VCaP (cell line): ENCODE measurements at regions not wholly inside any gene's neighbourhood (a gene's known extent, or its start where the extent isn't known, plus 50 kb on each side); places are given as distances from the start of the nearest gene placed in this dataset.

Source experiments
- H3K27ac ChIP-seq: fragments of 450-650 bp; 2 replicates; pipeline ENCODE4 v1.5.1; 2017
- CTCF ChIP-seq: fragments of 450-650 bp; conservative IDR thresholded peaks from 2 replicates; pipeline ENCODE4 v1.5.1; 2017; ENCODE audit warnings: mild to moderate bottlenecking, moderate library complexity

- TF ChIP-seq CTCF: no peak
- H3K27ac ChIP-seq: no peak overlapping the region
Measured at GRCh38 chr2:138333677-138334076, 167.9 kb upstream of the SPOPL start.

DNA sequence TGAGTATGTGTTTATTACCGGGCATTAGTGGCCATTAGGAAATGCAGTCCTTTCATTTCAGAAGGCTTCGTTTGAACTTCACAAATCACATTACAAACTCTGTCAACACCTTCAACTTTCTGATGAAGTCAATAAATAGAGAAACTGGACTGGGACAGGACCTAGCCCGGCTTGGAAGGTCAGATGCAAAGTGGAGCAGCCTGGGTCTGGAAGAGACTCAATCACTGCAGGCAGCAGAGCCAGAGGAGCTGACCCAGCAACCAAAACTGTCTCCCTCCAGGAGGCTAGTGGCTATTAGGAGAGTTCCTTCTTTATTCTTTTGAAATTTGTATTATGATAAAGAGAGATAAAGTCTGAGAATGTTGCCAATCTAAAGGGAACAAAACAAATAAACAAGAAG is 167.2 kb upstream of the SPOPL start:
- no peak for TF ChIP-seq CTCF
- H3K27ac ChIP-seq: no peak overlapping the region

DNA sequence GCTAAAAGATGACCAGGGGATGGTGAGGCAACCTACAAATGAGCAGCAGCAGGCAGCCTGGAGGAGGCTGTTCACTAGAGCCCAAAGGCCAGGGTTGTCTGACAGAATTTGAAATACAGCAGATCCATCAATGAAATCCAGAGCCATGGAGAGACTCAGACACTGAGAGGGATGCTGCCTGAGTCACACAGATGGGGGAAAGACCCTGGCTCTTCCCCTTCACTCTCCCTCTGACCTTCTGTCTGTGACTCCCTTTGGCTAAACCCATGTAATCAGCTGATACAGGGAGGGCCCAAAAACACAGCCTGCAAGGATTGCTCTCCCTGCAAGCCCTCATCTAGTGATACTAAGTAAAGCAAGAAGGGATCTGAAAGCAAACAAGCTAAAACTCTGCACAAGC is 166.5 kb upstream of the SPOPL start:
- TF ChIP-seq CTCF: no peak
- H3K27ac ChIP-seq: no peak overlapping the region

DNA sequence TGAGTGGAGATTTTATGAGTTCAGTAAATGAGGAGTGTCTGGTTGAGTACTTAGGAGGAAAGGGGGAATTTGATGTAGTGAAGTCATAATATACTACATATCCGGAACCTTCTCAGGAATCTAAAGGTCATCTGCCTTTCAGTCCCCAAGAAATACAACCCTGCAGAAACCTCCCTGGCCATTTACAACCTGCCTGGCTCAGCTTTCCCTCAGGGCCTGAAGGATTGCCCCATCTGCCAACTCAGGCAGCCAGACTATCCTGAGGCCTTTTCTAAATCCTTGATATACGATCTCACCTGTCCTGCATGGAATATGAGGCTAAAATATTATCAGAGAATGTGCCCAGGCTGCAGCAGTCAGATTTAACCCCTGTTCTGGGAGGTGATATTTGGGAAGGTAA is 165.4 kb upstream of the SPOPL start:
- no peak for TF ChIP-seq CTCF
- no peak overlapping the region for H3K27ac ChIP-seq

- H3K27ac ChIP-seq: no peak overlapping the region
- no peak for TF ChIP-seq CTCF
Measured at GRCh38 chr2:138355244-138355643, 146.3 kb upstream of the SPOPL start.

GRCh38 chr2:138356178-138356577 is 145.4 kb upstream of the SPOPL start:
- no peak for TF ChIP-seq CTCF

GRCh38 chr2:138359532-138359931 is 142.0 kb upstream of the SPOPL start:
- TF ChIP-seq CTCF: no peak
- H3K27ac ChIP-seq: no peak overlapping the region

More at GRCh38 chr2:138356178-138356577, 145.4 kb upstream of the SPOPL start:
- no peak overlapping the region for H3K27ac ChIP-seq

DNA sequence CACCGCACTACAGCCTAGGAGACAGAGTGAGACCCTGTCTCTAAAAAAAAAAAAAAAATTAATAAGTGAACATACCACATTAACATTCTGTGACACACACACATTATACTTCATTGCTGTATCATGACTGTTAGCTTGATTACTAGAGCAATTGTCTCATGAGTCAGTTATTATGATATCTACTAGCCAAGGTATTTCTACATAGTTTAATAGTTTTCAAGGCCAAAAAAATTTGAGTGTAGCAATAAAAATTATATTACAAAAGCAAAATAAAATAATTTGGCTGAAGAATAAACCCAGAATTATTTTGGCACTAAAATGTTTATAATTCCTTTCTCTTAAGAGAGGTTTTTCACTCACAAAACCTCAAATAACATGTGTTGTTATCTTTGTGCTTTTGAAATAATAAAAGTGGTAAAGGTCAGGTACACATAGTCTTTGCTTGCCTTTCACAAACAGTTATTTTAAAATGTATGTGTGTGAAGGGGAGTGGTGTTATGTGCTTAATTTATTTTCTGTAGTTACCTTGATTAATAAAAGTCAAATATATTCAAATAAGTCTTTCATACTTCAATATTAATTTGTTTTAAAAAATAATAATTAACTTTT is 136.9 kb upstream of the SPOPL start:
- no peak for TF ChIP-seq CTCF
- H3K27ac ChIP-seq: no peak overlapping the region
